T-cell (primary cell): ENCODE measurements at regions not wholly inside any gene's neighbourhood (a gene's known extent, or its start where the extent isn't known, plus 50 kb on each side); places are given as distances from the start of the nearest gene placed in this dataset.

ENCODE experiments used
- ATAC-seq, 4 experiments: fragments of 200-7000 bp in 3 of 4; fragments of 150-1000 bp in 1 of 4; cut with Tn5 transposase; replicated peaks in 1 of 4; 1 replicate in 3 of 4; 2 replicates in 1 of 4; pipeline ENCODE4 v1.10.0; 2021; ENCODE audit warnings: moderate library complexity in 3 of 4, mild to moderate bottlenecking in 2 of 4, moderate number of reproducible peaks in 1 of 4
- CTCF ChIA-PET, 2 donors: fragments of 300-600 bp; sonication (Branson Sonifier 250); formaldehyde crosslinking; loops; one replicate each; lab custom pipeline; 2022; ENCODE audit warnings: antibody characterized with exemption in 2 of 2; lab: Charles Lee
- POLR2A ChIA-PET, 2 donors: fragments of 300-600 bp; sonication (Branson Sonifier 250); formaldehyde crosslinking; loops; one replicate each; lab custom pipeline; 2022; ENCODE audit warnings: antibody characterized with exemption in 2 of 2; lab: Charles Lee
- DNase-seq, 35 experiments: peaks; one replicate each; pipeline versions ENCODE4 v3.0.0 to v3.0.0-alpha.2; 2013 to 2023
- H3K27ac ChIP-seq: one replicate; pipeline ENCODE4 v1.5.1; 2013; ENCODE audit warnings: low read length
- H3K27me3 ChIP-seq, 2 experiments: replicated peaks in 1 of 2; 1 replicate in 1 of 2; 2 replicates in 1 of 2; pipeline versions ENCODE4 v1.6.1 to v1.7.0; 2013; ENCODE audit warnings: low read length in 1 of 2, mixed read lengths in 1 of 2; ENCODE audit not compliant: control insufficient read depth in 2 of 2, insufficient read depth in 2 of 2; ENCODE audit errors: extremely low read depth in 1 of 2
- H3K36me3 ChIP-seq, 2 donors: 1 replicate in 1 of 2; 2 replicates in 1 of 2; pipeline versions ENCODE4 v1.6.1 to v1.7.0; 2013; ENCODE audit warnings: low read length in 1 of 2; ENCODE audit not compliant: control insufficient read depth in 2 of 2, insufficient read depth in 1 of 2; ENCODE audit errors: extremely low read depth in 1 of 2
- H3K4me1 ChIP-seq, 2 experiments: 1 replicate in 1 of 2; 2 replicates in 1 of 2; pipeline versions ENCODE4 v1.6.1 to v1.7.0; 2013; ENCODE audit warnings: low read length in 2 of 2, mixed read lengths in 1 of 2; ENCODE audit not compliant: insufficient read depth in 2 of 2, control insufficient read depth in 1 of 2; ENCODE audit errors: extremely low read depth in 1 of 2
- H3K4me3 ChIP-seq, 2 donors: 1 replicate in 1 of 2; 2 replicates in 1 of 2; pipeline versions ENCODE4 v1.5.1 to v1.7.0; 2013; ENCODE audit warnings: mild to moderate bottlenecking in 2 of 2, low read length in 1 of 2, moderate library complexity in 1 of 2; ENCODE audit not compliant: control insufficient read depth in 1 of 2; ENCODE audit errors: extremely low read depth in 1 of 2
- H3K9me3 ChIP-seq: 2 replicates; pipeline ENCODE4 v1.7.0; 2013
- H3K27ac Mint-ChIP-seq, 2 donors: one replicate each; pipeline ENCODE4 v1.8.0; 2020 to 2021; ENCODE audit warnings: mild to moderate bottlenecking in 2 of 2, mixed read lengths in 2 of 2
- H3K27me3 Mint-ChIP-seq, 2 donors: one replicate each; pipeline ENCODE4 v1.8.0; 2021 to 2022; ENCODE audit warnings: mixed read lengths in 2 of 2
- H3K36me3 Mint-ChIP-seq: one replicate; pipeline ENCODE4 v1.8.0; 2021; ENCODE audit warnings: mixed read lengths
- H3K4me1 Mint-ChIP-seq, 3 donors: one replicate each; pipeline ENCODE4 v1.8.0; 2020 to 2022; ENCODE audit warnings: mixed read lengths in 3 of 3, mild to moderate bottlenecking in 1 of 3
- H3K4me3 Mint-ChIP-seq, 3 donors: one replicate each; pipeline ENCODE4 v1.8.0; 2020 to 2022; ENCODE audit warnings: mild to moderate bottlenecking in 3 of 3, mixed read lengths in 3 of 3, moderate library complexity in 3 of 3
- H3K9me3 Mint-ChIP-seq, 3 donors: one replicate each; pipeline ENCODE4 v1.8.0; 2020 to 2022; ENCODE audit warnings: mixed read lengths in 3 of 3
- WGBS: methylation state at CpG from one replicate; pipeline ENCODE4 v1.1.5; 2013; ENCODE audit warnings: missing lambda C conversion rate; ENCODE audit not compliant: insufficient coverage; 5-methylcytosine and 5-hydroxymethylcytosine counted together

- no peaks in the 10 kb centered on the region for H3K36me3 ChIP-seq
- H3K4me1 Mint-ChIP-seq = no peaks in the 10 kb centered on the region
- ChIA-PET POLR2A (no interaction called here), CTCF (no interaction called here)
- peaks cover 19 to 28% of the 10 kb centered on the region in 2 donors for H3K27me3 Mint-ChIP-seq
- DNase-seq = no peak
- no peaks in the 10 kb centered on the region for H3K4me1 ChIP-seq
- no peak overlapping the region for H3K27ac Mint-ChIP-seq
- WGBS = 50% methylated on average over 1 of the region's 3 CpGs
- H3K27me3 ChIP-seq = peaks cover 0 to 30% of the 10 kb centered on the region in 2 experiments
- H3K9me3 Mint-ChIP-seq = no peaks in the 10 kb centered on the region
- no peak for ATAC-seq
- no peaks in the 10 kb centered on the region for H3K9me3 ChIP-seq
- no peak overlapping the region for H3K4me3 ChIP-seq
- H3K27ac ChIP-seq = no peak overlapping the region
- no peaks in the 10 kb centered on the region for H3K36me3 Mint-ChIP-seq
- no peak overlapping the region for H3K4me3 Mint-ChIP-seq
Measured at GRCh38 chr2:45305599-45305998, 296.3 kb upstream of the SIX2 start.

- no peaks in the 10 kb centered on the region for H3K36me3 Mint-ChIP-seq
- WGBS = 79% methylated on average over 4 of the region's 5 CpGs
- DNase-seq (no peak), ATAC-seq (no peak)
- no peak overlapping the region for H3K27ac ChIP-seq
- no peak overlapping the region for H3K4me3 Mint-ChIP-seq
- H3K9me3 ChIP-seq = no peaks in the 10 kb centered on the region
- peaks cover 0 to 31% of the 10 kb centered on the region in 2 experiments for H3K27me3 ChIP-seq
- no peak overlapping the region for H3K27ac Mint-ChIP-seq
- H3K27me3 Mint-ChIP-seq = peaks cover 12 to 22% of the 10 kb centered on the region in 2 donors
- no peaks in the 10 kb centered on the region for H3K36me3 ChIP-seq
- ChIA-PET CTCF (no interaction called here), POLR2A (no interaction called here)
- no peaks in the 10 kb centered on the region for H3K4me1 ChIP-seq
- H3K4me1 Mint-ChIP-seq = no peaks in the 10 kb centered on the region
- H3K9me3 Mint-ChIP-seq = no peaks in the 10 kb centered on the region
- H3K4me3 ChIP-seq = no peak overlapping the region
Measured at GRCh38 chr2:45303417-45304202, 294.4 kb upstream of the SIX2 start.

GRCh38 chr2:45301307-45302277, 292.3 kb upstream of the SIX2 start:
- H3K4me3 Mint-ChIP-seq = no peak overlapping the region
- ChIA-PET CTCF (no interaction called here), POLR2A (no interaction called here)
- peaks cover 15 to 18% of the 10 kb centered on the region in 2 donors for H3K27me3 Mint-ChIP-seq
- 59% methylated on average over 13 of the region's 19 CpGs for WGBS
- no peak for DNase-seq
- H3K27me3 ChIP-seq = peaks cover 0 to 29% of the 10 kb centered on the region in 2 experiments
- H3K36me3 ChIP-seq = no peaks in the 10 kb centered on the region
- H3K36me3 Mint-ChIP-seq = no peaks in the 10 kb centered on the region
- H3K4me1 Mint-ChIP-seq = no peaks in the 10 kb centered on the region
- H3K9me3 Mint-ChIP-seq = no peaks in the 10 kb centered on the region
- no peak overlapping the region for H3K4me3 ChIP-seq
- H3K27ac ChIP-seq = no peak overlapping the region
- ATAC-seq = no peak
- H3K9me3 ChIP-seq = no peaks in the 10 kb centered on the region
- H3K27ac Mint-ChIP-seq = no peak overlapping the region
- no peaks in the 10 kb centered on the region for H3K4me1 ChIP-seq

- no peak overlapping the region for H3K27ac Mint-ChIP-seq
- H3K36me3 ChIP-seq = no peaks in the 10 kb centered on the region
- ATAC-seq (no peak), DNase-seq (no peak)
- no peaks in the 10 kb centered on the region for H3K4me1 ChIP-seq
- ChIA-PET CTCF (no interaction called here), POLR2A (no interaction called here)
- H3K4me3 ChIP-seq = no peak overlapping the region
- H3K9me3 Mint-ChIP-seq = no peaks in the 10 kb centered on the region
- H3K4me1 Mint-ChIP-seq = no peaks in the 10 kb centered on the region
- peaks cover 0 to 26% of the 10 kb centered on the region in 2 experiments for H3K27me3 ChIP-seq
- no peak overlapping the region for H3K27ac ChIP-seq
- H3K4me3 Mint-ChIP-seq = no peak overlapping the region
- H3K27me3 Mint-ChIP-seq = peaks cover 18 to 20% of the 10 kb centered on the region in 2 donors
- H3K9me3 ChIP-seq = no peaks in the 10 kb centered on the region
- WGBS = 81% methylated on average over 3 of the region's 4 CpGs
- H3K36me3 Mint-ChIP-seq = no peaks in the 10 kb centered on the region
Measured at GRCh38 chr2:45300026-45300750, 290.9 kb upstream of the SIX2 start.

- peaks cover 18 to 20% of the 10 kb centered on the region in 2 donors for H3K27me3 Mint-ChIP-seq
- ChIA-PET POLR2A (no interaction called here), CTCF (no interaction called here)
- no peaks in the 10 kb centered on the region for H3K36me3 Mint-ChIP-seq
- Histone ChIP-seq H3K9me3 (no peaks in the 10 kb centered on the region), H3K4me1 (no peaks in the 10 kb centered on the region), H3K4me3 (no peak overlapping the region), H3K27ac (no peak overlapping the region), H3K36me3 (no peaks in the 10 kb centered on the region), H3K27me3 (peaks cover 0 to 22% of the 10 kb centered on the region in 2 experiments)
- ATAC-seq (no peak), DNase-seq (no peak)
- H3K9me3 Mint-ChIP-seq = no peaks in the 10 kb centered on the region
- WGBS = 62% methylated on average over 4 of the region's 4 CpGs
- no peak overlapping the region for H3K27ac Mint-ChIP-seq
- H3K4me1 Mint-ChIP-seq = no peaks in the 10 kb centered on the region
- H3K4me3 Mint-ChIP-seq = no peak overlapping the region
Measured at GRCh38 chr2:45299361-45299760, 290.1 kb upstream of the SIX2 start.

GRCh38 chr2:45293182-45293581, 283.9 kb upstream of the SIX2 start:
- Mint-ChIP-seq H3K4me1 (no peaks in the 10 kb centered on the region), H3K9me3 (no peaks in the 10 kb centered on the region), H3K27me3 (peaks cover 12 to 27% of the 10 kb centered on the region in 2 donors), H3K27ac (no peak overlapping the region), H3K4me3 (no peak overlapping the region), H3K36me3 (no peaks in the 10 kb centered on the region)
- ChIA-PET POLR2A (no interaction called here), CTCF (no interaction called here)
- H3K27ac ChIP-seq = no peak overlapping the region
- H3K4me3 ChIP-seq = no peak overlapping the region
- no peak for DNase-seq
- no peaks in the 10 kb centered on the region for H3K9me3 ChIP-seq
- H3K27me3 ChIP-seq = peaks cover 0 to 7% of the 10 kb centered on the region in 2 experiments
- no peaks in the 10 kb centered on the region for H3K36me3 ChIP-seq
- no peak for ATAC-seq
- no peaks in the 10 kb centered on the region for H3K4me1 ChIP-seq
- 49% methylated on average over 4 of the region's 5 CpGs for WGBS
